Occipital lobe (tissue), 1 donor: ENCODE measurements at regions not wholly inside any gene's neighbourhood (a gene's known extent, or its start where the extent isn't known, plus 50 kb on each side); places are given as distances from the start of the nearest gene placed in this dataset.
"Not testable (repeated sequence)": the region's sequence is repeated elsewhere in the genome, so short reads cannot be mapped to it uniquely, and the experiment has no call there.

Experiments
- DNase-seq: peaks from one replicate; lab custom pipeline; 2025; lab: John Stamatoyannopoulos, UW

- peak; percentile 52 for DNase-seq
Observed at GRCh38 chr11:13135385-13136271, 126.5 kb downstream of the RASSF10 start.

GRCh38 chr11:13136272-13136596 is 127.1 kb downstream of the RASSF10 start:
- no peak for DNase-seq

GRCh38 chr11:13137844-13138301 is 128.8 kb downstream of the RASSF10 start:
- DNase-seq, result no peak

GRCh38 chr11:13139085-13139484 is 130.0 kb downstream of the RASSF10 start:
- not testable (repeated sequence) for DNase-seq

GRCh38 chr11:13140028-13140870 is 131.1 kb downstream of the RASSF10 start:
- no peak for DNase-seq

GRCh38 chr11:13140873-13141655 is 131.9 kb downstream of the RASSF10 start:
- no peak for DNase-seq

GRCh38 chr11:13141731-13142709 is 132.9 kb downstream of the RASSF10 start:
- DNase-seq, result no peak

- DNase-seq, result no peak
Observed at GRCh38 chr11:13143486-13144297, 133.9 kb upstream of the BMAL1 start.

GRCh38 chr11:13145461-13145860 is 132.1 kb upstream of the BMAL1 start:
- no peak for DNase-seq

- no peak for DNase-seq
Observed at GRCh38 chr11:13149991-13150390, 127.6 kb upstream of the BMAL1 start.

- no peak for DNase-seq
Observed at GRCh38 chr11:13150487-13150886, 127.1 kb upstream of the BMAL1 start.

GRCh38 chr11:13152264-13152663 is 125.3 kb upstream of the BMAL1 start:
- no peak for DNase-seq

GRCh38 chr11:13152736-13153541 is 124.7 kb upstream of the BMAL1 start:
- DNase-seq, result no peak

- DNase-seq, result not testable (repeated sequence)
Observed at GRCh38 chr11:13154374-13154773, 123.2 kb upstream of the BMAL1 start.

GRCh38 chr11:13160346-13160745 is 117.2 kb upstream of the BMAL1 start:
- DNase-seq, result no peak

GRCh38 chr11:13160806-13161205 is 116.8 kb upstream of the BMAL1 start:
- no peak for DNase-seq

- no peak for DNase-seq
Observed at GRCh38 chr11:13163158-13163557, 114.4 kb upstream of the BMAL1 start.

GRCh38 chr11:13166036-13166435 is 111.6 kb upstream of the BMAL1 start:
- no peak for DNase-seq

GRCh38 chr11:13168271-13168670 is 109.3 kb upstream of the BMAL1 start:
- DNase-seq, result no peak
